Activated T-helper 17 cell treated with anti-CD3 and anti-CD28 coated beads, Interleukin-2, amount 50 U/mL, for 72 hours (primary cell): ENCODE measurements at regions not wholly inside any gene's neighbourhood (a gene's known extent, or its start where the extent isn't known, plus 50 kb on each side); places are given as distances from the start of the nearest gene placed in this dataset.
"Not testable (repeated sequence)": the region's sequence is repeated elsewhere in the genome, so short reads cannot be mapped to it uniquely, and the experiment has no call there.

Experiments used
- ATAC-seq: fragments of 150-1000 bp; cut with Tn5 transposase; replicated peaks from 2 replicates; pipeline ENCODE4 v1.10.0; 2021; ENCODE audit warnings: mild to moderate bottlenecking, moderate library complexity
- H3K27ac Mint-ChIP-seq: one replicate; pipeline ENCODE4 v1.8.0; 2022; ENCODE audit warnings: mixed read lengths
- H3K27me3 Mint-ChIP-seq: one replicate; pipeline ENCODE4 v1.8.0; 2022; ENCODE audit warnings: mixed read lengths
- H3K36me3 Mint-ChIP-seq: one replicate; pipeline ENCODE4 v1.8.0; 2022; ENCODE audit warnings: low read depth, mild to moderate bottlenecking, mixed read lengths
- H3K4me1 Mint-ChIP-seq: one replicate; pipeline ENCODE4 v1.8.0; 2022; ENCODE audit warnings: mixed read lengths
- H3K4me3 Mint-ChIP-seq: one replicate; pipeline ENCODE4 v1.8.0; 2022; ENCODE audit warnings: mild to moderate bottlenecking, mixed read lengths
- H3K9me3 Mint-ChIP-seq: one replicate; pipeline ENCODE4 v1.8.0; 2022; ENCODE audit warnings: mixed read lengths

- Mint-ChIP-seq H3K4me3 (no peak overlapping the region), H3K36me3 (no peaks in the 10 kb centered on the region), H3K4me1 (no peaks in the 10 kb centered on the region), H3K9me3 (peaks cover 13% of the 10 kb centered on the region), H3K27me3 (no peaks in the 10 kb centered on the region), H3K27ac (no peak overlapping the region)
- no peak for ATAC-seq
Observed at GRCh38 chr18:43830947-43831346, 553.7 kb upstream of the SYT4 start.

- no peak overlapping the region for H3K4me3 Mint-ChIP-seq
- no peaks in the 10 kb centered on the region for H3K36me3 Mint-ChIP-seq
- H3K27ac Mint-ChIP-seq, result no peak overlapping the region
- H3K4me1 Mint-ChIP-seq, result no peaks in the 10 kb centered on the region
- H3K27me3 Mint-ChIP-seq, result no peaks in the 10 kb centered on the region
- H3K9me3 Mint-ChIP-seq, result peaks cover 9% of the 10 kb centered on the region
- no peak for ATAC-seq
Observed at GRCh38 chr18:43846299-43846698, 569.0 kb upstream of the SYT4 start.

DNA sequence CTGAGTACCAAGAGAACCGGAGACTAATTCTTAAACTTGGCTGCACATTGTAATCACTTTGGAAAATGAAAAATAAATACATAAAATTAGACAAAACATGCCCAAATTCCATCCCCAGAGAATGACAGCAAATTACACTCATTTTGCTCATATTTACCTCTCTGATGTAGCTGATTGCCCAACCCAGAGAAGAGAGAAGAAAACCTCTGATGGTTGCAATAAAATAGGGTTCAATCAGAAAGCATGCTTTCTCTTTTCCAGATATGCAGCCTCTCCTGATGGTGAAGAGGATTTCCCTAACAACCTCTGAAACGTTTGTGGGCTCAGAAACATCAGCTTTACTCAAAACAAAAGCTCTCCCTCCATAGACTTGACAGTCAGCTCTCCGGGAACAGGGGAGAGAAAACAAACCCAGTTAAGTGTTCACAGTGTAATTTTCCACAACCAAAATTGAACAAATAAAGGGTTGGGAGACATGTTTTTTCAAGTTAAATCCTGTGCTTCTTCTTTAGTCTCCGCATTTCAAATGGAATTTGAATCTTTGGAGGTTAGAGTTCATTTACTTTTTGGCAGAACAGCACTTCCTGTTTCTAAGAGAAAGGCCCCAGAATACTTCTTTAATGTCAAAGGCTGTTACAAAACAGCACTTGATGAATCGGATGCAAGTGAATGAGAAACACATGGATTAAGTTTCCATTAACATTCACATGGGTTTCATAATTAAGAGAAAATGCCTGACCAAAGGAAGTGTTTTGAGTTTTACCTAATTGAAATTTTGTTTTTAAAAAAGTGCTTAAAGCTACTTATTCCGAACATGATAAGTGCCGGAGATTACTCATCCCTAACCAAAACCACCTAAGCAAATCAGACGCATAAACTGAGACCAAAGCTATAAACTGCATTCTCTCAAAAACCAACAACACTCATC lies 570.1 kb upstream of the SYT4 start:
- H3K36me3 Mint-ChIP-seq, result no peaks in the 10 kb centered on the region
- H3K27me3 Mint-ChIP-seq, result no peaks in the 10 kb centered on the region
- H3K4me3 Mint-ChIP-seq, result no peak overlapping the region
- no peak overlapping the region for H3K27ac Mint-ChIP-seq
- no peak for ATAC-seq
- H3K9me3 Mint-ChIP-seq, result peaks cover 9% of the 10 kb centered on the region
- no peaks in the 10 kb centered on the region for H3K4me1 Mint-ChIP-seq

- not testable (repeated sequence) for H3K27ac Mint-ChIP-seq, H3K4me3 Mint-ChIP-seq
Observed at GRCh38 chr18:43849831-43850230, 572.5 kb upstream of the SYT4 start.

GRCh38 chr18:43855376-43855775 lies 578.1 kb upstream of the SYT4 start:
- no peaks in the 10 kb centered on the region for H3K27me3 Mint-ChIP-seq
- ATAC-seq, result no peak
- H3K4me1 Mint-ChIP-seq, result no peaks in the 10 kb centered on the region
- H3K4me3 Mint-ChIP-seq, result no peak overlapping the region
- H3K36me3 Mint-ChIP-seq, result no peaks in the 10 kb centered on the region
- H3K27ac Mint-ChIP-seq, result no peak overlapping the region
- H3K9me3 Mint-ChIP-seq, result peaks cover 9% of the 10 kb centered on the region

More at GRCh38 chr18:43849831-43850230, 572.5 kb upstream of the SYT4 start:
- H3K36me3 Mint-ChIP-seq, ATAC-seq, H3K4me1 Mint-ChIP-seq, H3K27me3 Mint-ChIP-seq: not testable (repeated sequence)
- H3K9me3 Mint-ChIP-seq, result peaks cover 11% of the 10 kb centered on the region

GRCh38 chr18:43863180-43863579 lies 585.9 kb upstream of the SYT4 start:
- H3K4me3 Mint-ChIP-seq, result no peak overlapping the region
- no peaks in the 10 kb centered on the region for H3K36me3 Mint-ChIP-seq
- H3K27me3 Mint-ChIP-seq, result no peaks in the 10 kb centered on the region

DNA sequence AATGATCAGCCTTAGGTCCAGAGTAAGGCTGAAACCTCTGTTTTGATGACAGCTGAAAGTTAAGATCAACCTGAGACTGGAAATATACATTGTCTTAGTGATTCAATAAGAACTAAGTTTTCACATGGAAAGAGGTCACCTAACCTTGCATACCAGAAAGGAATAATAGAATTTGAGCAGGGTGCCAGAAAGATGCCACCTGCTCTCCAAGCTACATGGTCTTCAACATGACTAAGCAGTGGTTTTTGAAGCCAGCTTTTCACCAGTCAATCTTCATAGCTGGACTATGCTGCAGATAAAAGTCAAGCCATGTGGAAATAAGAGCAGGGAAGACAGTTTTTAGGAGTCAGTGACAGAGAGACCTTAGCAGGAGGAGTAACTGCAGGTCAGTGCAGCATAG lies 589.4 kb upstream of the SYT4 start:
- H3K27ac Mint-ChIP-seq, result no peak overlapping the region
- no peak for ATAC-seq
- no peaks in the 10 kb centered on the region for H3K27me3 Mint-ChIP-seq
- no peaks in the 10 kb centered on the region for H3K36me3 Mint-ChIP-seq
- no peak overlapping the region for H3K4me3 Mint-ChIP-seq
- peaks cover 25% of the 10 kb centered on the region for H3K9me3 Mint-ChIP-seq
- no peaks in the 10 kb centered on the region for H3K4me1 Mint-ChIP-seq

More at GRCh38 chr18:43863180-43863579, 585.9 kb upstream of the SYT4 start:
- no peaks in the 10 kb centered on the region for H3K4me1 Mint-ChIP-seq
- ATAC-seq, result no peak
- peaks cover 27% of the 10 kb centered on the region for H3K9me3 Mint-ChIP-seq
- no peak overlapping the region for H3K27ac Mint-ChIP-seq

GRCh38 chr18:43868497-43868995 lies 591.3 kb upstream of the SYT4 start:
- Mint-ChIP-seq H3K4me3 (no peak overlapping the region), H3K27me3 (no peaks in the 10 kb centered on the region), H3K4me1 (no peaks in the 10 kb centered on the region), H3K9me3 (peaks cover 25% of the 10 kb centered on the region), H3K36me3 (no peaks in the 10 kb centered on the region), H3K27ac (no peak overlapping the region)
- no peak for ATAC-seq

GRCh38 chr18:43869451-43870008 lies 592.2 kb upstream of the SYT4 start:
- Mint-ChIP-seq H3K36me3 (no peaks in the 10 kb centered on the region), H3K4me1 (no peaks in the 10 kb centered on the region), H3K4me3 (no peak overlapping the region), H3K27me3 (no peaks in the 10 kb centered on the region), H3K9me3 (peaks cover 20% of the 10 kb centered on the region), H3K27ac (no peak overlapping the region)
- no peak for ATAC-seq

- Mint-ChIP-seq H3K4me1 (no peaks in the 10 kb centered on the region), H3K27ac (no peak overlapping the region), H3K9me3 (peaks cover 13% of the 10 kb centered on the region), H3K4me3 (no peak overlapping the region), H3K27me3 (no peaks in the 10 kb centered on the region), H3K36me3 (no peaks in the 10 kb centered on the region)
- ATAC-seq, result no peak
Observed at GRCh38 chr18:43870626-43871025, 593.3 kb upstream of the SYT4 start.

DNA sequence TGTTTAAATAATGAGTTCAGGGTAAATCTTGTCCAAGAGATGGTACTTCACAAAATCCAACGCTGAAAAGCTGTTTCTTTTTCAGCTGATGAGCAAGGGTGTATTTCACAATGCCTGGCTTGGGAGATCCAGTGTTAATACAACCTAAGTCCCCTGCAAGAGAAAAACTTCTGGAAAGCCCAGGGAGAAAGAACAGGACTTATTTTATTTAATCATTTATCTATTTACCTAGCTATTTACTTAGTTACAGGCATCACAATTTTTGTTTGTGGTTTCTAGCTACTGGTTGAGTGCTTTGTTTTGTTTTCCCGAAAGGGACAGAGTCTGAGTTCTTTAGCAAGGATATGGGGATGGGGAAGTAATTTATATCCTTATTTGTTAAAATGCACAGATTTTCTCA lies 598.2 kb upstream of the SYT4 start:
- Mint-ChIP-seq H3K27me3 (no peaks in the 10 kb centered on the region), H3K27ac (no peak overlapping the region), H3K9me3 (peaks cover 17% of the 10 kb centered on the region), H3K36me3 (no peaks in the 10 kb centered on the region), H3K4me3 (no peak overlapping the region), H3K4me1 (no peaks in the 10 kb centered on the region)
- ATAC-seq, result no peak

DNA sequence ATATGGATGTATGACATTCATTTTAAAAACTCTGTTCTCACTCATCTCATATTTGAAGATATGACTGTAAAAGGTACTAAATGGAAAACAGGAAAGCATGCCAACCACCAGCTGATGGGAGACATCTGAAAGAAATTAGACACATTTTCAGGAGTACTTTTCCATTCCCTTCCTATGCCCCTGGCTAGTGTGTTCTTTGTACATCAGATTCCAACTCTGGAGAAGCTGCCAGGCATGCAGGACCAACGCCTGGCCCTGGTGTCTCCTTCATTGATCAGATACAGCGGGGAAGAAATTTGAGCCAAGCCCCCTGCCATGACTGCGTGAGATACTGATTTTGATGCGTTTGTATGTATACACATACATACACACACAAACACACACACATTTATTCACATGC lies 599.0 kb upstream of the SYT4 start:
- no peaks in the 10 kb centered on the region for H3K27me3 Mint-ChIP-seq
- no peak overlapping the region for H3K4me3 Mint-ChIP-seq
- no peaks in the 10 kb centered on the region for H3K36me3 Mint-ChIP-seq
- H3K27ac Mint-ChIP-seq, result no peak overlapping the region
- H3K9me3 Mint-ChIP-seq, result peaks cover 23% of the 10 kb centered on the region
- H3K4me1 Mint-ChIP-seq, result no peaks in the 10 kb centered on the region
- no peak for ATAC-seq

DNA sequence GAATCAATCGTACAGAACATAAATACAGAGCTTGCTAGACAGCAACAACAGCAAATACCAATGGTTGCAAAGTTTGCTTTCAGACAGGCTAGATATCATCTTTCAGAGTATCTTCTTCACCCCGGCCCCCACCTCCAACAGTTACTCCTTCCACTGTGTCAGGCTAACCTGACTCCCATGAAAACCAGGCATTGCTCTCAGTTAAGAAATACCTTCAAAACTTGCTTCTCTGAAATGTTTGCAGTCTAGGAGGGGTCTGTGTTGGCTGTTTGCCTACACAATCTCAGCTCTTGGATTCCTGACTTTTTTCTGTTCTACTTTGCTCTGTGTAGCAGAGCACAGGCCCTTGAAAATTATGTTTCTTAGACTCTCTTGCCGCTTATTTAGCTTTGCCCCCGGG lies 599.5 kb upstream of the SYT4 start:
- Mint-ChIP-seq H3K36me3 (no peaks in the 10 kb centered on the region), H3K27me3 (no peaks in the 10 kb centered on the region), H3K4me3 (no peak overlapping the region), H3K27ac (no peak overlapping the region), H3K9me3 (peaks cover 23% of the 10 kb centered on the region), H3K4me1 (no peaks in the 10 kb centered on the region)
- ATAC-seq, result no peak

DNA sequence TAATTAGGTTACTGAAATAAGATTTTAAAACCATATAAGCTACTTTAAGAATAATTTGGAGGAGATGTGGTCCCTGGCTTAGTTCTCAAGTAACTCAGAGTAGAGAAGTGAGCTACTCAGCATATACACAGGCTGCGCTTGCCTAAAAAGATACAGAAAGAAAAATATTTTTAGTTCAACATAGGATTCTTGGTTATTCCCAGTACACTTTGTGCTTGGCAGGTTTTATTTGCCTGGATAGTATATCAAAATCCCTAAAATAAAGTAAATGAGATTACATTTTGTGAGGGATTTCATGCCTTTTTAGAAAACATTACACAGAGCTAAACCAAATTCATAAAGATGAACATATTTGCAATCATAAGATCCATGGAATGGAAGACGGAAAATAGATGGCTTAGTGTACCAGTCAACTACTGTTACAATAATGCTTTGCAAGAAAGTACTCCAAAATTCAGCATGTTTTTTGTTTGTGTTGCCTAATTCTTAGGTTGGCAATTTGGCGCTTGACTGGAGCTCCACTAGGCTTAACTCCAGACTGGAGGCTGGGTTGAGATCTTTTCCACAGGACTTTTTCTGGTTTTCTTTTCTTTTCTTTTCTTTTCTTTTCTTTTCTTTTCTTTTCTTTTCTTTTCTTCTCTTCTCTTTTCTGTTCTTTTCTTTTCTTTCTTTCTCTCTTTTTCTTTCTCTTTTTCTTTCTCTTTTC lies 600.5 kb upstream of the SYT4 start:
- Mint-ChIP-seq H3K4me1 (no peaks in the 10 kb centered on the region), H3K27ac (no peak overlapping the region), H3K36me3 (no peaks in the 10 kb centered on the region), H3K4me3 (no peak overlapping the region), H3K27me3 (no peaks in the 10 kb centered on the region), H3K9me3 (peaks cover 23% of the 10 kb centered on the region)
- no peak for ATAC-seq

GRCh38 chr18:43879415-43879814 lies 602.1 kb upstream of the SYT4 start:
- H3K4me3 Mint-ChIP-seq, result no peak overlapping the region

More at GRCh38 chr18:43879415-43879814, 602.1 kb upstream of the SYT4 start:
- Mint-ChIP-seq H3K36me3 (no peaks in the 10 kb centered on the region), H3K27me3 (no peaks in the 10 kb centered on the region), H3K27ac (no peak overlapping the region), H3K9me3 (peaks cover 23% of the 10 kb centered on the region), H3K4me1 (no peaks in the 10 kb centered on the region)
- no peak for ATAC-seq
